Transverse colon (tissue), 4 donors: ENCODE measurements at regions not wholly inside any gene's neighbourhood (a gene's known extent, or its start where the extent isn't known, plus 50 kb on each side); places are given as distances from the start of the nearest gene placed in this dataset.

Experiments used
- DNase-seq: peaks from one replicate; pipeline ENCODE4 v3.0.0-alpha.2; 2019
- H3K27ac ChIP-seq, 4 donors: fragments of 200-600 bp; sonication (generic); 2 replicates each; pipeline ENCODE4 v1.5.1; 2016 to 2018; ENCODE audit warnings: inconsistent platforms in 4 of 4
- H3K27me3 ChIP-seq: fragments of 200-600 bp; sonication (generic); 2 replicates; pipeline ENCODE4 v1.5.1; 2017; ENCODE audit warnings: inconsistent platforms
- H3K36me3 ChIP-seq, 4 donors: fragments of 200-600 bp; sonication (generic); 2 replicates each; pipeline ENCODE4 v1.5.1; 2017 to 2019; ENCODE audit warnings: inconsistent platforms in 4 of 4
- H3K4me1 ChIP-seq, 4 donors: fragments of 200-600 bp; sonication (generic); 2 replicates each; pipeline ENCODE4 v1.5.1; 2017 to 2020; ENCODE audit warnings: inconsistent platforms in 4 of 4
- H3K4me3 ChIP-seq, 4 donors: fragments of 200-600 bp; sonication (generic); 1 replicate in 1 of 4; 2 replicates in 3 of 4; pipeline versions ENCODE4 v1.5.1 to v1.6.1; 2017 to 2019; ENCODE audit warnings: inconsistent platforms in 4 of 4
- H3K9me3 ChIP-seq, 2 donors: fragments of 200-600 bp; sonication (generic); 2 replicates each; pipeline ENCODE4 v1.5.1; 2017 to 2019; ENCODE audit warnings: inconsistent platforms in 2 of 2
- EP300 ChIP-seq: sonication (generic); formaldehyde crosslinking; IDR thresholded peaks from one replicate; pipeline ENCODE4 v1.6.1; 2017; ENCODE audit warnings: antibody characterized with exemption, low read depth
- POLR2A ChIP-seq: fragments of 450-650 bp; IDR thresholded peaks from one replicate; pipeline ENCODE4 v1.6.1; 2016; ENCODE audit warnings: antibody characterized with exemption, mild to moderate bottlenecking, moderate library complexity
- POLR2AphosphoS5 ChIP-seq, 3 donors: sonication (generic); formaldehyde crosslinking; IDR thresholded peaks; one replicate each; pipeline ENCODE4 v1.6.1; 2016; ENCODE audit warnings: antibody characterized with exemption in 3 of 3
- WGBS, 2 donors: methylation state at CpG; one replicate each; pipeline ENCODE4 v1.1.5; 2018; ENCODE audit warnings: low coverage in 1 of 2; 5-methylcytosine and 5-hydroxymethylcytosine counted together
- in situ Hi-C, 4 donors: fragments of 200-750 bp; cut with MboI; loops; one replicate each; pipeline versions ENCODE4 v1.15.0 to v1.15.1; 2017; ENCODE audit warnings: low sequenced_read_pairs in 3 of 4, low pct_ligation_motif_present in 1 of 4, low pct_unique_long_range_greater_than_20kb in 1 of 4
- intact Hi-C: fragments of 100-400 bp; cut with DNase I; formaldehyde crosslinking; loops from one replicate; pipeline ENCODE4 v1.15.1; 2023; ENCODE audit warnings: low total_unique reads
- TF ChIP-seq, protein P1 (sequence below), 5 experiments: fragments of 200-600 bp in 3 of 5; fragments of 450-650 bp in 2 of 5; sonication (generic) in 3 of 5; IDR thresholded peaks; 1 replicate in 2 of 5; 2 replicates in 3 of 5; pipeline ENCODE4 v1.5.1; 2016 to 2017; ENCODE audit warnings: antibody characterized with exemption in 5 of 5, inconsistent platforms in 3 of 5, mild to moderate bottlenecking in 2 of 5, moderate library complexity in 1 of 5

DNA sequence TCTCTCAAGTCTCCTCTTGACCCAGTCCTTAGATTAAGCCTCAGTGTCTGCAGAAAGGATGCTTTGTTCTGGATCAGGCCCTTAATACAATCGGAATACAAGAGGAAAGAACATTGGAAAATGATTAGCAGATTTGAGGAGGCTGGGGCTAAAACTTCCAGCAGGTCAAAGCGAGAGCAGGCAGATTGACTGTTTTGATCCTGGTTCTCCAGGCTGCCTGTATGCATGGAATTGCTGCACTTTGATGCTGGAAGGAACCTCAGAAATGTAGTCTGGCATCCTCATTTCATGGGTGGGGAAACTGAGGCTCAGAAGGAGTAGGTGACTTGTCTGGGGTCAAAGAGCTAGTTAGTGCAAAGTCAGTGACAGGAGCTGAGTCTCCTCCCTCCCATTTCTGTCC, 202.8 kb downstream of the EMX2 start:
- Histone ChIP-seq H3K9me3 (no peaks in the 10 kb centered on the region), H3K36me3 (no peaks in the 10 kb centered on the region), H3K4me3 (no peak overlapping the region), H3K27me3 (no peaks in the 10 kb centered on the region), H3K4me1 (no peaks in the 10 kb centered on the region), H3K27ac (no peak overlapping the region)
- WGBS, 2 donors, result 43 to 72% methylated on average over 2 of the region's 2 CpGs
- in situ Hi-C loops (no loop called here), intact Hi-C loops (no loop called here)
- TF ChIP-seq, protein P1, sequence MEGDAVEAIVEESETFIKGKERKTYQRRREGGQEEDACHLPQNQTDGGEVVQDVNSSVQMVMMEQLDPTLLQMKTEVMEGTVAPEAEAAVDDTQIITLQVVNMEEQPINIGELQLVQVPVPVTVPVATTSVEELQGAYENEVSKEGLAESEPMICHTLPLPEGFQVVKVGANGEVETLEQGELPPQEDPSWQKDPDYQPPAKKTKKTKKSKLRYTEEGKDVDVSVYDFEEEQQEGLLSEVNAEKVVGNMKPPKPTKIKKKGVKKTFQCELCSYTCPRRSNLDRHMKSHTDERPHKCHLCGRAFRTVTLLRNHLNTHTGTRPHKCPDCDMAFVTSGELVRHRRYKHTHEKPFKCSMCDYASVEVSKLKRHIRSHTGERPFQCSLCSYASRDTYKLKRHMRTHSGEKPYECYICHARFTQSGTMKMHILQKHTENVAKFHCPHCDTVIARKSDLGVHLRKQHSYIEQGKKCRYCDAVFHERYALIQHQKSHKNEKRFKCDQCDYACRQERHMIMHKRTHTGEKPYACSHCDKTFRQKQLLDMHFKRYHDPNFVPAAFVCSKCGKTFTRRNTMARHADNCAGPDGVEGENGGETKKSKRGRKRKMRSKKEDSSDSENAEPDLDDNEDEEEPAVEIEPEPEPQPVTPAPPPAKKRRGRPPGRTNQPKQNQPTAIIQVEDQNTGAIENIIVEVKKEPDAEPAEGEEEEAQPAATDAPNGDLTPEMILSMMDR (IDR thresholded peaks at IDR 0.05), result no peak
- TF ChIP-seq EP300 (no peak), POLR2A (no peak), POLR2AphosphoS5 (IDR thresholded peaks at IDR 0.05) (no peak)
- DNase-seq, result no peak

DNA sequence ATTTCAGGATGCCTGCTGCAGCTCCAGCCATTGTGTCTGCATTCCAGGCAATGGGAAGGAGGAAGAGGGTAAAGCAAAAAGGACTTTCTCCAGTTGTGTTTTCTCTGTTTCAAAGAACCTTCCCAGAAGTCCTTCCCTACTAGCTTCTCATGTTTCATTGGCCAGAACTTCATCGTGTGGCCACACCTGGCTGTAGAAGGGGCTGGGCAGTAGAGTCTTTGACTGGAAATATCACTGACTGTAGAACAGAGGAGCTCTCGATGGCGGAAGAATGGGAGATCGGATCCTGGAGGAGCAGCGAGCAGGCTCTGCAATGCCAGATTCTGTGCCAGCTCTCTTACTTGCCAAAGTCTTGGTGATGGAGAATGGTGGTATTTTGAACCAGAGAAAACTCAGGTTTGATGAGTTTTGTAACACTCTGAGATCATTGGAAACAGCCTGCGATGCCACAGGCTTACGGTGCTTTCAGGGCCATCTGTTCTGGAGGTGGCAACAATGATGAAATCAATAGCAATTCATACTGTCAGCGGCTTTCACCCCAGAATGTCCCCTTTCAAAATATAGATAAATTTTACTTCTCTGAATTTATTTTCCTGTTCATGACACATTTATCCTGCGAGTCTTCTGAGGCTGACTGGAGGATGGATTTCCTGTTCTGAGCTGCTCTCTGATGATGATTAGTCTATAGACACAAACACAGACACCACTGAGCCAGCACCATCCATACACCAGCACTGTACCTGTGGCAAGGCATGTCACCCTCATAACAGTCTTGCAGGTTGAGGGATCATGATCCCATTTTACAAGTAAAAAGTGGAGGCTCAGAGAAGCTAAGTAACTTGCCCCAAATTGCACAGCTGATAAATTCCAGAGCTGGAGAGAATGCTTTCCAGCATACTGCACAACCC, 204.2 kb downstream of the EMX2 start:
- Histone ChIP-seq H3K4me1 (no peaks in the 10 kb centered on the region), H3K4me3 (no peak overlapping the region), H3K27me3 (no peaks in the 10 kb centered on the region), H3K9me3 (no peaks in the 10 kb centered on the region), H3K27ac (no peak overlapping the region), H3K36me3 (no peaks in the 10 kb centered on the region)
- DNase-seq, result no peak
- 85 to 87% methylated on average over 9 of the region's 9 CpGs for WGBS, 2 donors
- TF ChIP-seq POLR2A (no peak), EP300 (no peak), POLR2AphosphoS5 (IDR thresholded peaks at IDR 0.05) (no peak)
- TF ChIP-seq, protein P1 (IDR thresholded peaks at IDR 0.05), result no peak
- in situ Hi-C loops (no loop called here), intact Hi-C loops (no loop called here)

DNA sequence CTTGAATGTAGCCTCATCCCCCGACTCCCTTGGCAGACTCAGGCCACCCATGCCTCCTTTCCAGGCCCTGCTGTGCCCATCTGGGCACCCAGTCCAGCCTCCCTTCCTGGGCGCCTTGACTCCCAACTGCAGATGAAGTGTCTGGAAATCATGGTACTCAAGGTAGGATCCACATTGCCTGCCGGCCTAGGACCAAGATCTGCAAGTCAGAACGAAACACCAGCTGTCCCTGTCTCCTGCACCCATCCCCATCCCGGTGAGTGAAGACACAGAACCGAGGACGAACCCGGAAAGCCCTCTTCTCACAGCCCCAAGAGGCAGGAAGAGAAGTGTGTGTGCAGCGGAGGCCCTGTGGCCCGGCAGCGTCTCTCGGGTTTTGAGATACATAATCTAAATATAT, 205.1 kb downstream of the EMX2 start:
- intact Hi-C loops (no loop called here), in situ Hi-C loops (no loop called here)
- TF ChIP-seq POLR2A, result no peak
- TF ChIP-seq, protein P1 (IDR thresholded peaks at IDR 0.05), result no peak
- TF ChIP-seq POLR2AphosphoS5 (IDR thresholded peaks at IDR 0.05), result no peak
- no peak for TF ChIP-seq EP300
- Histone ChIP-seq H3K36me3 (no peaks in the 10 kb centered on the region), H3K27ac (no peak overlapping the region), H3K27me3 (no peaks in the 10 kb centered on the region), H3K9me3 (no peaks in the 10 kb centered on the region), H3K4me1 (no peaks in the 10 kb centered on the region), H3K4me3 (no peak overlapping the region)
- DNase-seq, result no peak
- WGBS, 2 donors, result 76 to 89% methylated on average over 5 to 12 of the region's 12 CpGs

DNA sequence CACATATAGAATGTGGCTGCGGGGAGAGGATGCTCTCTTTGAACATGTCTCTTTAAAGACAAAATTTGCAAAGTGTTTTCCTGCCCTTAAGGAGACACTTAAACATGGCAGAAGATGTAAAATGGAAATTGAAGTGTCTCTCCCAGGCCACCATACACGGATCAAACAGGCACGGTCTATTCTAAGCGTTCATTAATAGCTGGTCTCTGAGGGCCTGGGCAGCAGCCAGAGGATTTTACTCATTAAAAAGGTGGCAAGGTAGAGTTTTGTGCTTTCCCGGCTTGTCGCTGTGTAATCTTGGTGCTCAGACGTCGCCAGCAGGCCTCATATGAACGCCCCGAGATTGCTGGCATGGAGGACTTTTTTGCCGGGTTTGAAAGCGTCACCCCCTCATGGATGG, 205.5 kb downstream of the EMX2 start:
- Histone ChIP-seq H3K9me3 (no peaks in the 10 kb centered on the region), H3K27me3 (no peaks in the 10 kb centered on the region), H3K4me3 (no peak overlapping the region), H3K4me1 (no peaks in the 10 kb centered on the region), H3K36me3 (no peaks in the 10 kb centered on the region), H3K27ac (no peak overlapping the region)
- in situ Hi-C loops (no loop called here), intact Hi-C loops (no loop called here)
- WGBS, 2 donors, result 82 to 87% methylated on average over 10 to 12 of the region's 12 CpGs
- no peak for DNase-seq
- TF ChIP-seq, protein P1 (IDR thresholded peaks at IDR 0.05), result no peak
- TF ChIP-seq EP300 (no peak), POLR2AphosphoS5 (IDR thresholded peaks at IDR 0.05) (no peak), POLR2A (no peak)
